ENCODE measurements at regions not wholly inside any gene's neighbourhood (a gene's known extent, or its start where the extent isn't known, plus 50 kb on each side); places are given as distances from the start of the nearest gene placed in this dataset.
A peak's percentile ranks its signal among the peaks of the same experiment; 100 is the strongest.
"Not testable (repeated sequence)": the region's sequence is repeated elsewhere in the genome, so short reads cannot be mapped to it uniquely, and the experiment has no call there.

GRCh38 chr10:33653584-33654367, 319.3 kb upstream of the NRP1 start:
- TF ChIP-seq, protein P1, sequence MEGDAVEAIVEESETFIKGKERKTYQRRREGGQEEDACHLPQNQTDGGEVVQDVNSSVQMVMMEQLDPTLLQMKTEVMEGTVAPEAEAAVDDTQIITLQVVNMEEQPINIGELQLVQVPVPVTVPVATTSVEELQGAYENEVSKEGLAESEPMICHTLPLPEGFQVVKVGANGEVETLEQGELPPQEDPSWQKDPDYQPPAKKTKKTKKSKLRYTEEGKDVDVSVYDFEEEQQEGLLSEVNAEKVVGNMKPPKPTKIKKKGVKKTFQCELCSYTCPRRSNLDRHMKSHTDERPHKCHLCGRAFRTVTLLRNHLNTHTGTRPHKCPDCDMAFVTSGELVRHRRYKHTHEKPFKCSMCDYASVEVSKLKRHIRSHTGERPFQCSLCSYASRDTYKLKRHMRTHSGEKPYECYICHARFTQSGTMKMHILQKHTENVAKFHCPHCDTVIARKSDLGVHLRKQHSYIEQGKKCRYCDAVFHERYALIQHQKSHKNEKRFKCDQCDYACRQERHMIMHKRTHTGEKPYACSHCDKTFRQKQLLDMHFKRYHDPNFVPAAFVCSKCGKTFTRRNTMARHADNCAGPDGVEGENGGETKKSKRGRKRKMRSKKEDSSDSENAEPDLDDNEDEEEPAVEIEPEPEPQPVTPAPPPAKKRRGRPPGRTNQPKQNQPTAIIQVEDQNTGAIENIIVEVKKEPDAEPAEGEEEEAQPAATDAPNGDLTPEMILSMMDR (IDR thresholded peaks at IDR 0.05; ENCODE audit: low read depth, low read length), result no peak
- no peak overlapping the region for H3K4me3 ChIP-seq (ENCODE audit: low read depth, low read length)
- DNase-seq (ENCODE audit: low read depth, low spot score), result peak; percentile 71
- in situ Hi-C loops (cut with HindIII; ENCODE audit: low sequenced_read_pairs), result no loop called here

GRCh38 chr10:33652870-33653269, 318.4 kb upstream of the NRP1 start:
- in situ Hi-C loops (cut with HindIII; ENCODE audit: low sequenced_read_pairs), result no loop called here
- TF ChIP-seq, protein P1 (IDR thresholded peaks at IDR 0.05; ENCODE audit: low read depth, low read length), result no peak
- DNase-seq (ENCODE audit: low read depth, low spot score), result no peak
- H3K4me3 ChIP-seq (ENCODE audit: low read depth, low read length), result no peak overlapping the region

DNA sequence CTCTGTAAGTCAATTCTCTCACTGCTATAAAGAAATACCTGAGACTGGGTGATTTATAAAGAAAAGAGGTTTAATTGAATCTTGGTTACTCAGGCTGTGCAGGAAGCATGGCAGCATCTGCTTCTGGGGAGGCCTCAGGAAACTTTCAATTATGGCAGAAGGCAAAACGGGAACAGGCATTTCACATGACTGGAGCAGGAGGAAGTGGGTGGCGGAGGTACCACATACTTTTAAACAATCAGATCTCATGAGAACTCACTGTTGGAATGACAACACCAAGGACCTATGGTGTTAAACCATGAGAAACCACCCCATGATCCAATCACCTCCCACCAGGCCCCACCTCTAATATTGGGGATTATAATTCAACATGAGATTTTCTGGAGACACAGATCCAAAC, 315.7 kb upstream of the NRP1 start:
- in situ Hi-C loops (cut with HindIII; ENCODE audit: low sequenced_read_pairs); DNase-seq (ENCODE audit: low read depth, low spot score); H3K4me3 ChIP-seq (ENCODE audit: low read depth, low read length): not testable (repeated sequence)

- H3K4me3 ChIP-seq (ENCODE audit: low read depth, low read length), result no peak overlapping the region
- TF ChIP-seq, protein P1 (IDR thresholded peaks at IDR 0.05; ENCODE audit: low read depth, low read length), result no peak
- DNase-seq (ENCODE audit: low read depth, low spot score), result peak; percentile 76
- in situ Hi-C loops (cut with HindIII; ENCODE audit: low sequenced_read_pairs), result no loop called here
Observed at GRCh38 chr10:33643042-33643441, 308.6 kb upstream of the NRP1 start.

DNA sequence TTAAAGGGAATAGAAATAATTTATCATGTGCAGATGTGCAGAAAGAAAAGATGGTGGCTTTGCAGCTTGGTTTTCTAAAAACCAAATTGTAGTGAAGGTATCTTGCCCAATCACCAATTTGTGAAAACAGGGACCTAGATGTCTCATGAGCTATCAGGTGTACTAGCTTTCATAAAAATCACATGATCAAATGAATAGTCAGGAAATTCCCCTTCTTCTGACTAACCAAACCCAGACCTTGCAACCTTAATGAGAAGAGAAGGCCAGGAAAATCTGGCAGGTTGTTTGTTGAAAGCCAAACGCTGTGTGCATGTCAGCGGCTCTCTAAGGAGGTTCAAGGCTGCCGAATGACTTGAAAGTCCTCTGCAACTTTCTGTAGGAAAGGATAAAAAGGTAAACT, 304.4 kb upstream of the NRP1 start:
- in situ Hi-C loops (cut with HindIII; ENCODE audit: low sequenced_read_pairs), result no loop called here
- TF ChIP-seq, protein P1 (IDR thresholded peaks at IDR 0.05; ENCODE audit: low read depth, low read length), result no peak
- DNase-seq (ENCODE audit: low read depth, low spot score), result no peak
- H3K4me3 ChIP-seq (ENCODE audit: low read depth, low read length), result no peak overlapping the region

- no peak overlapping the region for H3K4me3 ChIP-seq (ENCODE audit: low read depth, low read length)
- DNase-seq (ENCODE audit: low read depth, low spot score), result no peak
- TF ChIP-seq, protein P1 (IDR thresholded peaks at IDR 0.05; ENCODE audit: low read depth, low read length), result no peak
- in situ Hi-C loops (cut with HindIII; ENCODE audit: low sequenced_read_pairs), result no loop called here
Observed at GRCh38 chr10:33638374-33638773, 303.9 kb upstream of the NRP1 start.

DNA sequence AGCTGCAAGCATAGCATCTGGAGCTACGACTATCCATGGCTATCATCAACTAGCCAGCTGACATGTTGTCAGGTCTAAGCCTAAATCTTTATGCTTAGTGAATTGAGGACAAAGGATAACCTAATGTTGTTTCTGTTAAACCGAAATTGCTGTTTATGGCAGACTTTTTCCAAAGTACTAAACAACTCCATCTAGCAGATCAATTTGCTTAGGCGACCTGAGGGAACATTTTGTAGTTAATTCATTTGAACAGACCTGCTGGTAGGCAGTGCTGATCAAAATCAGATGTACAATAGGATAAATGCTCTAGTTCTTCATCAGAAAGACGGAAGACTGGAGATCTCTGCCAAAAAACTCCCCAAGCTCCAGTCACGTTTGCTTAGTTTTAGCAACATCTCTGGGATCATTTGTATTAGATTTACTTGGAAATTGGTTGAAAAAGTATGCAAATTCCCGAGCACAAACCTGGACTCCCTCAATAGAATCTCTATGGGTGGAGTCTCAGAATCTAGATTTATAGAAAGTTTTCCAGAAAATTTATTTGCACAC, 301.6 kb upstream of the NRP1 start:
- no peak overlapping the region for H3K4me3 ChIP-seq (ENCODE audit: low read depth, low read length)
- in situ Hi-C loops (cut with HindIII; ENCODE audit: low sequenced_read_pairs), result no loop called here
- no peak for DNase-seq (ENCODE audit: low read depth, low spot score)
- TF ChIP-seq, protein P1 (IDR thresholded peaks at IDR 0.05; ENCODE audit: low read depth, low read length), result no peak

Data from astrocyte of the spinal cord (primary cell).